ENCODE measurements at regions not wholly inside any gene's neighbourhood (a gene's known extent, or its start where the extent isn't known, plus 50 kb on each side); places are given as distances from the start of the nearest gene placed in this dataset.

DNA sequence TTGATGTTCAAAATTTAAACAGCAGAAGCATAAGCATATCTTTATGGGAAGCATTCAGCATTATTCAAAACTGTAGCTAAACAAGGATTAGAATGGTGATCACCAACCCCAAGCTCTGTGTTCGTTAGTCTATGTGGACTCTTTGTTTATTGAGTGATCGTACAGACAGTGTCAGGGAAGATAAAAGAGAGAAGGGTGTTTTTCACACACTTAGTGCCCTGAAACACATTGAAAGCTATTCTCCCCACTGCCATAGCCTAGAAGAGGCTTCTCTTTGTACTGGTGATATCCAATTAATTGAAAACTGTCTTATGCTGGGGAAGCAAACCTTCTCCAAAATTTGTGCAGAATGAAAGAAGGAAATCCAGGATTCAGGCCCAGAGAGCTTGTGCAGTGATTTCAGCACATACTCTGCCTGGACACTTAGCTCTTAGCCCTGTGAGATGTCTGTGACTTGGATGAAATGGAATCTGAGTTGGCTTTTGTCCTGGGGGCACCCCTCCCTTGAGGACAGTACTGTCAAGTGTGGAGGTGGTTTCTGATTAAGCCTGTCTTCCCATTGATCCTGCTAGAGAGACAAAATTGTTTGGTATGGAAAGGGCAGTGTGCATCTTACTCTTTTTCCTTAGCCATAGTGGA, 125.7 kb upstream of the MTHFD1L start:
- no TSS peak for BruUV-seq (replicated peaks)
- Histone ChIP-seq H3K27me3 (ENCODE audit: control insufficient read depth in 2 of 2, insufficient read depth in 2 of 2, low read length in 2 of 2) (no peaks in the 10 kb centered on the region), H3K4me2 (ENCODE audit: insufficient read depth, low read length) (no peak overlapping the region), H3K9me3 (replicated peaks; ENCODE audit: control insufficient read depth, insufficient read depth, low read length) (no peaks in the 10 kb centered on the region), H3K27ac (ENCODE audit: insufficient read depth, low read depth, low read length) (no peak overlapping the region), H3K79me2 (ENCODE audit: control insufficient read depth, insufficient read depth, low read length) (no peaks in the 10 kb centered on the region), H3K9ac (replicated peaks; ENCODE audit: extremely low read depth, insufficient read depth, low read length) (no peak overlapping the region), H3K9me1 (replicated peaks; ENCODE audit: control insufficient read depth, extremely low read depth, insufficient read depth, low read length) (no peaks in the 10 kb centered on the region), H4K20me1 (replicated peaks; ENCODE audit: control insufficient read depth, extremely low read depth, insufficient read depth, low read length) (no peaks in the 10 kb centered on the region), H2AFZ (ENCODE audit: low read depth, low read length) (no peak overlapping the region), H3K4me1 (ENCODE audit: control insufficient read depth, extremely low read depth, insufficient read depth, low read length) (no peaks in the 10 kb centered on the region), H3K36me3 (ENCODE audit: control insufficient read depth in 2 of 2, extremely low read depth in 1 of 2, insufficient read depth in 2 of 2, low read length in 2 of 2) (no peaks in the 10 kb centered on the region), H3K4me3 (replicated peaks in 1 of 3; ENCODE audit: insufficient read depth in 1 of 3, low read depth in 1 of 3, low read length in 3 of 3) (no peak overlapping the region)
- CTCF ChIA-PET, result interaction anchor here (0.7 to 2.6 kb wide), 4 partner anchors 9 to 322 kb away, joined by 3 to 14 read pairs (median 3); no protein-coding TSS in a partner anchor
- no peak for TF ChIP-seq EZH2 (IDR thresholded peaks at IDR 0.05; ENCODE audit: borderline replicate concordance, low read depth, low read length, severe bottlenecking)
- TF ChIP-seq POLR2A (IDR thresholded peaks at IDR 0.05; ENCODE audit: low read depth, low read length), result no peak
- TF ChIP-seq MYC (IDR thresholded peaks at IDR 0.05; ENCODE audit: low read depth, low read length), result no peak
- no peak for TF ChIP-seq CTCF (IDR thresholded peaks at IDR 0.05; ENCODE audit: extremely low read depth in 1 of 2, insufficient read depth in 1 of 2, low read depth in 1 of 2, low read length in 2 of 2)
- TF ChIP-seq GATA2 (IDR thresholded peaks at IDR 0.05; ENCODE audit: insufficient read depth, insufficient read length, low read depth, low read length), result no peak
- no peak for TF ChIP-seq JUN (IDR thresholded peaks at IDR 0.05; ENCODE audit: borderline replicate concordance, insufficient read depth, insufficient read length, low read depth)
- TF ChIP-seq, protein P1, sequence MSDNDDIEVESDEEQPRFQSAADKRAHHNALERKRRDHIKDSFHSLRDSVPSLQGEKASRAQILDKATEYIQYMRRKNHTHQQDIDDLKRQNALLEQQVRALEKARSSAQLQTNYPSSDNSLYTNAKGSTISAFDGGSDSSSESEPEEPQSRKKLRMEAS (IDR thresholded peaks at IDR 0.05; ENCODE audit: insufficient read depth, insufficient read length), result no peak
- TF ChIP-seq FOS (IDR thresholded peaks at IDR 0.05; ENCODE audit: borderline replicate concordance, insufficient read depth, low read length), result no peak
- no peak for TF ChIP-seq POLR2AphosphoS5 (IDR thresholded peaks at IDR 0.05; ENCODE audit: insufficient read depth, low read depth, low read length)
- POLR2A ChIA-PET, result interaction anchor here (0.6 kb wide), 1 partner anchor 23 kb away, joined by 3 read pairs; no protein-coding TSS in a partner anchor
- dilution Hi-C loops (cut with MboI; ENCODE audit: extremely low pct_ligation_motif_present, low sequenced_read_pairs), result no loop called here
- intact Hi-C loops (cut with micrococcal nuclease), result loop anchor here (5.0 to 10.0 kb wide), 2 partner anchors 135 to 248 kb away; no protein-coding TSS in a partner anchor
- DNase-seq (ENCODE audit: low read depth, low spot score), result no peak
- FAIRE-seq, result no peak

Data from endothelial cell of umbilical vein (primary cell).